CD4-positive, alpha-beta T cell treated with Interleukin-12 subunit alpha and Interleukin-12 subunit beta, for 1 hour (primary cell): ENCODE measurements at regions not wholly inside any gene's neighbourhood (a gene's known extent, or its start where the extent isn't known, plus 50 kb on each side); places are given as distances from the start of the nearest gene placed in this dataset.

Experiments
- DNase-seq: peaks from one replicate; pipeline ENCODE4 v3.0.0-alpha.2; 2020

GRCh38 chr2:6310256-6311215, 555.2 kb downstream of the CMPK2 start:
- no peak for DNase-seq

- no peak for DNase-seq
These were observed 553.3 kb downstream of the CMPK2 start for GRCh38 chr2:6312367-6312766.

GRCh38 chr2:6314218-6314960, 551.3 kb downstream of the CMPK2 start:
- no peak for DNase-seq

GRCh38 chr2:6325616-6326015, 540.1 kb downstream of the CMPK2 start:
- no peak for DNase-seq

GRCh38 chr2:6326958-6327357, 538.7 kb downstream of the CMPK2 start:
- no peak for DNase-seq

GRCh38 chr2:6336752-6337471, 528.8 kb downstream of the CMPK2 start:
- no peak for DNase-seq

GRCh38 chr2:6337472-6337820, 528.3 kb downstream of the CMPK2 start:
- no peak for DNase-seq

GRCh38 chr2:6341588-6342129, 524.0 kb downstream of the CMPK2 start:
- no peak for DNase-seq

GRCh38 chr2:6342273-6342920, 523.3 kb downstream of the CMPK2 start:
- no peak for DNase-seq

GRCh38 chr2:6343076-6343475, 522.6 kb downstream of the CMPK2 start:
- DNase-seq, result no peak

- no peak for DNase-seq
These were observed 513.5 kb downstream of the CMPK2 start for GRCh38 chr2:6352247-6352646.

- DNase-seq, result no peak
These were observed 512.7 kb downstream of the CMPK2 start for GRCh38 chr2:6352906-6353515.

GRCh38 chr2:6353669-6354068, 512.0 kb downstream of the CMPK2 start:
- no peak for DNase-seq

GRCh38 chr2:6354546-6354945, 511.2 kb downstream of the CMPK2 start:
- no peak for DNase-seq

GRCh38 chr2:6355886-6356761, 509.6 kb downstream of the CMPK2 start:
- no peak for DNase-seq

GRCh38 chr2:6358546-6358945, 507.2 kb downstream of the CMPK2 start:
- DNase-seq, result no peak

- DNase-seq, result no peak
These were observed 506.7 kb downstream of the CMPK2 start for GRCh38 chr2:6358985-6359384.

GRCh38 chr2:6359964-6360363, 505.7 kb downstream of the CMPK2 start:
- DNase-seq, result no peak

GRCh38 chr2:6362671-6363450, 502.8 kb downstream of the CMPK2 start:
- no peak for DNase-seq

GRCh38 chr2:6368281-6368680, 497.4 kb downstream of the CMPK2 start:
- no peak for DNase-seq
